Mesenchymal stem cell (in vitro differentiated cells and primary cell): ENCODE measurements at regions not wholly inside any gene's neighbourhood (a gene's known extent, or its start where the extent isn't known, plus 50 kb on each side); places are given as distances from the start of the nearest gene placed in this dataset.

ENCODE experiments used
- DNase-seq: peaks from one replicate; pipeline ENCODE4 v3.0.0-alpha.2; 2013
- H2AFZ ChIP-seq: one replicate; pipeline ENCODE4 v1.6.1; 2013; ENCODE audit warnings: low read depth, mild to moderate bottlenecking, control low read depth, inconsistent platforms, low read length, moderate library complexity
- H2AK5ac ChIP-seq: 2 replicates; pipeline ENCODE4 v1.6.1; 2013; ENCODE audit warnings: low read length, moderate library complexity, mild to moderate bottlenecking, inconsistent platforms; ENCODE audit not compliant: severe bottlenecking
- H2BK120ac ChIP-seq: one replicate; pipeline ENCODE4 v1.6.1; 2013; ENCODE audit warnings: low read depth, mild to moderate bottlenecking, inconsistent platforms, low read length, moderate library complexity
- H2BK12ac ChIP-seq, 2 experiments: one replicate each; pipeline ENCODE4 v1.6.1; 2013; ENCODE audit warnings: inconsistent platforms in 2 of 2, low read length in 2 of 2, mild to moderate bottlenecking in 2 of 2, moderate library complexity in 2 of 2, control low read depth in 1 of 2
- H2BK15ac ChIP-seq: one replicate; pipeline ENCODE4 v1.6.1; 2013; ENCODE audit warnings: mild to moderate bottlenecking, low read depth, inconsistent platforms; ENCODE audit not compliant: poor library complexity, severe bottlenecking
- H2BK5ac ChIP-seq: 2 replicates; pipeline ENCODE4 v1.6.1; 2013; ENCODE audit warnings: low read depth, mild to moderate bottlenecking, low read length, control low read depth, inconsistent platforms; ENCODE audit not compliant: poor library complexity, severe bottlenecking
- H3K14ac ChIP-seq, 2 experiments: one replicate each; pipeline ENCODE4 v1.6.1; 2013; ENCODE audit warnings: inconsistent platforms in 2 of 2, low read length in 2 of 2, control low read depth in 1 of 2, mild to moderate bottlenecking in 1 of 2, moderate library complexity in 1 of 2
- H3K18ac ChIP-seq, 2 experiments: one replicate each; pipeline ENCODE4 v1.6.1; 2013; ENCODE audit warnings: inconsistent platforms in 2 of 2, low read length in 2 of 2, control low read depth in 1 of 2, low read depth in 1 of 2, mild to moderate bottlenecking in 1 of 2
- H3K23ac ChIP-seq, 2 experiments: one replicate each; pipeline ENCODE4 v1.6.1; 2013; ENCODE audit warnings: inconsistent platforms in 2 of 2, low read length in 2 of 2, mild to moderate bottlenecking in 2 of 2, moderate library complexity in 2 of 2, control low read depth in 1 of 2
- H3K27ac ChIP-seq: 2 replicates; pipeline ENCODE4 v1.5.1; 2013; ENCODE audit warnings: mild to moderate bottlenecking, moderate library complexity, low read length, control low read depth, inconsistent platforms; ENCODE audit not compliant: poor library complexity, severe bottlenecking
- H3K27me3 ChIP-seq, 2 experiments: 2 replicates each; pipeline versions ENCODE4 v1.6.1 to v1.7.0; 2013; ENCODE audit warnings: low read length in 2 of 2, mild to moderate bottlenecking in 2 of 2, moderate library complexity in 2 of 2, control low read depth in 1 of 2, inconsistent platforms in 1 of 2; ENCODE audit not compliant: control insufficient read depth in 1 of 2, insufficient read depth in 1 of 2
- H3K36me3 ChIP-seq, 2 experiments: 2 replicates each; pipeline versions ENCODE4 v1.6.1 to v1.7.0; 2013; ENCODE audit warnings: low read length in 2 of 2, control low read depth in 1 of 2, inconsistent platforms in 1 of 2, low read depth in 1 of 2, mild to moderate bottlenecking in 1 of 2; ENCODE audit not compliant: insufficient read depth in 2 of 2, control insufficient read depth in 1 of 2
- H3K4ac ChIP-seq, 2 experiments: one replicate each; pipeline ENCODE4 v1.6.1; 2013; ENCODE audit warnings: inconsistent platforms in 2 of 2, low read length in 2 of 2, mild to moderate bottlenecking in 2 of 2, moderate library complexity in 2 of 2, control low read depth in 1 of 2, low read depth in 1 of 2
- H3K4me1 ChIP-seq: 2 replicates; pipeline ENCODE4 v1.6.1; 2013; ENCODE audit warnings: low read depth, low read length, control low read depth; ENCODE audit not compliant: control insufficient read depth, insufficient read depth
- H3K4me2 ChIP-seq: 2 replicates; pipeline ENCODE4 v1.6.1; 2013; ENCODE audit warnings: low read length, mild to moderate bottlenecking, inconsistent platforms; ENCODE audit not compliant: poor library complexity, severe bottlenecking
- H3K4me3 ChIP-seq, 2 experiments: 2 replicates each; pipeline versions ENCODE4 v1.5.1 to v1.7.0; 2013; ENCODE audit warnings: low read length in 2 of 2, mild to moderate bottlenecking in 2 of 2, control low read depth in 1 of 2, low read depth in 1 of 2; ENCODE audit not compliant: insufficient read depth in 1 of 2
- H3K79me1 ChIP-seq: replicated peaks from 2 replicates; pipeline ENCODE4 v1.6.1; 2013; ENCODE audit warnings: mild to moderate bottlenecking, control low read depth, low read length, inconsistent platforms; ENCODE audit not compliant: poor library complexity, severe bottlenecking
- H3K9ac ChIP-seq: 2 replicates; pipeline ENCODE4 v1.7.0; 2013; ENCODE audit warnings: mild to moderate bottlenecking, low read length, moderate library complexity
- H3K9me3 ChIP-seq: 2 replicates; pipeline ENCODE4 v1.7.0; 2013; ENCODE audit warnings: mild to moderate bottlenecking, low read length; ENCODE audit not compliant: control insufficient read depth
- H4K8ac ChIP-seq: one replicate; pipeline ENCODE4 v1.6.1; 2013; ENCODE audit warnings: inconsistent platforms, mild to moderate bottlenecking, low read length, moderate library complexity
- H4K91ac ChIP-seq: one replicate; pipeline ENCODE4 v1.6.1; 2013; ENCODE audit warnings: mild to moderate bottlenecking, low read length, inconsistent platforms
- WGBS: methylation state at CpG from one replicate; pipeline ENCODE4 v1.1.7; 2013; ENCODE audit warnings: mixed read lengths; 5-methylcytosine and 5-hydroxymethylcytosine counted together

DNA sequence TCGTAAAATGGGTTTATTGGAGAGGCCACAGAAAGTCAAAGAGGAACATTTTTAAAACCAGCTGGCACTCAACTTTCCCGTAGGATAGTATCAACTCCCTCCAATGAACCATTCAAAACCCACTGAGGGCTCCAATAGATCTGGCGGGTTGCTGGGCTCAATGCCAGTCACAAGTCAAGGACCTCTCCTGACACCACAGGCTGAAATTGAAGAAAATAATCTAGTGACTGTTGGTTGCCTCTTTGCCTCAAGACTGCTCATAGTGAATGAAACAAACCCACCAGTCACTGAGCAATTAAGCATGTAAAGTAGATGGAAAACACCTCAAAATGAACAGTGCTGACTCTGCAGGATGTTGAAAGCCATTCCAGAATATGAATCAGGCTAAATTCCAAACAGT lies 500.6 kb upstream of the AGTR1 start:
- no peak for DNase-seq
- Histone ChIP-seq H4K8ac (no peak overlapping the region), H3K79me1 (no peaks in the 10 kb centered on the region), H3K14ac (no peak overlapping the region), H3K4ac (no peak overlapping the region), H3K4me2 (no peak overlapping the region), H3K9me3 (no peaks in the 10 kb centered on the region), H2BK15ac (no peak overlapping the region), H2BK5ac (no peak overlapping the region), H4K91ac (no peak overlapping the region), H3K4me3 (no peak overlapping the region), H3K4me1 (no peaks in the 10 kb centered on the region), H2AFZ (no peak overlapping the region), H2BK12ac (no peak overlapping the region), H3K27ac (no peak overlapping the region), H3K36me3 (no peaks in the 10 kb centered on the region), H3K18ac (no peak overlapping the region), H3K9ac (no peak overlapping the region), H2AK5ac (no peak overlapping the region), H2BK120ac (no peak overlapping the region), H3K23ac (no peak overlapping the region), H3K27me3 (no peaks in the 10 kb centered on the region)
- 85% methylated on average over 3 of the region's 3 CpGs for WGBS

GRCh38 chr3:148202386-148202785 lies 495.3 kb upstream of the AGTR1 start:
- Histone ChIP-seq H3K27me3 (no peaks in the 10 kb centered on the region), H3K4ac (no peak overlapping the region), H3K4me1 (peaks cover 1% of the 10 kb centered on the region), H3K36me3 (no peaks in the 10 kb centered on the region), H3K9me3 (no peaks in the 10 kb centered on the region), H2BK120ac (no peak overlapping the region), H3K14ac (no peak overlapping the region), H2AK5ac (no peak overlapping the region), H2AFZ (no peak overlapping the region), H3K4me3 (no peak overlapping the region), H2BK12ac (no peak overlapping the region), H2BK15ac (no peak overlapping the region), H3K9ac (no peak overlapping the region), H3K4me2 (no peak overlapping the region), H2BK5ac (no peak overlapping the region), H3K18ac (no peak overlapping the region), H3K79me1 (no peaks in the 10 kb centered on the region), H4K91ac (no peak overlapping the region), H3K27ac (no peak overlapping the region), H4K8ac (no peak overlapping the region), H3K23ac (no peak overlapping the region)
- WGBS, result no CpG with 5 or more reads among the region's 1 CpG
- DNase-seq, result no peak

GRCh38 chr3:148203297-148204010 lies 494.2 kb upstream of the AGTR1 start:
- Histone ChIP-seq H3K27ac (peak overlapping the region; percentile 3), H3K9me3 (no peaks in the 10 kb centered on the region), H2BK12ac (no peak overlapping the region), H3K79me1 (no peaks in the 10 kb centered on the region), H3K36me3 (no peaks in the 10 kb centered on the region), H2BK120ac (no peak overlapping the region), H3K4ac (no peak overlapping the region), H4K8ac (no peak overlapping the region), H3K27me3 (no peaks in the 10 kb centered on the region), H2BK5ac (no peak overlapping the region), H2BK15ac (no peak overlapping the region), H3K14ac (no peak overlapping the region), H3K18ac (no peak overlapping the region), H3K9ac (no peak overlapping the region), H2AK5ac (no peak overlapping the region), H3K4me1 (peaks cover 1% of the 10 kb centered on the region), H2AFZ (peak overlapping the region; percentile 14), H4K91ac (no peak overlapping the region), H3K4me3 (no peak overlapping the region), H3K4me2 (peak overlapping the region; percentile 49), H3K23ac (peak overlapping the region in 1 of 2 experiments; percentile 72)
- no peak for DNase-seq
- 67% methylated on average over 2 of the region's 6 CpGs for WGBS

DNA sequence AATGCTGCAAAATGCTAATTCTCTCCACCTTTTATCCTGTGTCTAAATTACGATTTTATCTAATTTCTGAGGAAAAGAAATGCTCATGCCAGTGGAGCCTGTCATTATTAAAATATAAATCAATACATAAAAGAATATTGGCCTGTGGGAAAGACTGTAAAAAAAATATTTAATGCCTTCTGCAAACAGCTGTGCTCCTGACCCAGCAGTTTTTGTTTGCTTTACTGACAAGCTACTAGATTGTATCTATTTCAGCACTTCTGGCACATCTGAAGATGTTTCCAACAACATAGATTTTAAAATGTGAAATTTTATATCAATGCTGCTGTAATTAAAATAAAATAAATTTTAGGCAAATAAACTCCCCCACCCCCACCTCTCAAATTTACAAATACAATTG lies 493.6 kb upstream of the AGTR1 start:
- no CpG with 5 or more reads among the region's 1 CpG for WGBS
- Histone ChIP-seq H3K4me1 (peaks cover 1% of the 10 kb centered on the region), H3K9me3 (no peaks in the 10 kb centered on the region)

More for the DNA sequence above, 493.6 kb upstream of the AGTR1 start:
- Histone ChIP-seq H3K9ac (no peak overlapping the region), H3K4me3 (no peak overlapping the region), H3K18ac (no peak overlapping the region), H2BK120ac (no peak overlapping the region), H3K23ac (no peak overlapping the region), H3K4me2 (no peak overlapping the region), H3K36me3 (no peaks in the 10 kb centered on the region), H2AK5ac (no peak overlapping the region), H3K4ac (no peak overlapping the region), H3K27ac (no peak overlapping the region), H2BK12ac (no peak overlapping the region), H2BK15ac (no peak overlapping the region), H3K79me1 (no peaks in the 10 kb centered on the region), H3K14ac (no peak overlapping the region), H3K27me3 (no peaks in the 10 kb centered on the region), H4K8ac (no peak overlapping the region), H2BK5ac (no peak overlapping the region), H2AFZ (no peak overlapping the region), H4K91ac (no peak overlapping the region)
- no peak for DNase-seq
